ENCODE measurements at regions not wholly inside any gene's neighbourhood (a gene's known extent, or its start where the extent isn't known, plus 50 kb on each side); places are given as distances from the start of the nearest gene placed in this dataset.

DNA sequence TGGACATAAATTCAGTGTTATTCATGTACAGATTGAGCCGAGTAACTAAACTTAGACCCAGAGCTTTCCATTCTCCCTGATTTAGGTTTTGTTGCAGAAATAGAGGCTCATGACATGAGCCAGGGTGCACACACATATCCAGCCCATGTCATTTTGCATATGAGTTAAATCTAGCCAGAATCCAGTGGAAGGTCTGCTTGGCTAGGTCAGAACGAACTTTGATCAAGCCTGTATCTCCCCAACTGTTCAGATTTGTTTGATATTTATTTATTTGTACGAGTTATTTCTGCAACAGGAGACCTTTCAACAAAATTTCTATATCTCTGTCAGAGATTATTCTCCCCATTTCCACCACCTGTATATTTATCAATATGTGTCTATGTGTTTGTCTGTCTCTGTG is 247.5 kb upstream of the THBS1 start:
- Histone ChIP-seq H3K4me1 (ENCODE audit: control insufficient read depth in 1 of 2, insufficient read depth in 2 of 2, low read length in 2 of 2) (peaks cover 0 to 18% of the 10 kb centered on the region in 2 donors), H3K4me3 (ENCODE audit: low read depth in 1 of 2, low read length in 2 of 2) (no peak overlapping the region), H3K27me3 (ENCODE audit: low read depth, low read length) (no peaks in the 10 kb centered on the region), H3K36me3 (ENCODE audit: control insufficient read depth in 1 of 2, insufficient read depth in 2 of 2, low read length in 2 of 2) (no peaks in the 10 kb centered on the region), H3K27ac (ENCODE audit: low read length) (no peak overlapping the region), H3K9me3 (ENCODE audit: control insufficient read depth in 1 of 2, low read length in 2 of 2) (no peaks in the 10 kb centered on the region)

- Histone ChIP-seq H3K4me3 (ENCODE audit: low read depth in 1 of 2, low read length in 2 of 2) (no peak overlapping the region), H3K27me3 (ENCODE audit: low read depth, low read length) (no peaks in the 10 kb centered on the region), H3K4me1 (ENCODE audit: control insufficient read depth in 1 of 2, insufficient read depth in 2 of 2, low read length in 2 of 2) (peaks cover 0 to 18% of the 10 kb centered on the region in 2 donors), H3K9me3 (ENCODE audit: control insufficient read depth in 1 of 2, low read length in 2 of 2) (no peaks in the 10 kb centered on the region), H3K36me3 (ENCODE audit: control insufficient read depth in 1 of 2, insufficient read depth in 2 of 2, low read length in 2 of 2) (no peaks in the 10 kb centered on the region), H3K27ac (ENCODE audit: low read length) (no peak overlapping the region)
These were observed 247.0 kb upstream of the THBS1 start for GRCh38 chr15:39333896-39334295.

- H3K9me3 ChIP-seq (ENCODE audit: control insufficient read depth in 1 of 2, low read length in 2 of 2): no peaks in the 10 kb centered on the region
- no peaks in the 10 kb centered on the region for H3K36me3 ChIP-seq (ENCODE audit: control insufficient read depth in 1 of 2, insufficient read depth in 2 of 2, low read length in 2 of 2)
- no peak overlapping the region for H3K27ac ChIP-seq (ENCODE audit: low read length)
- H3K27me3 ChIP-seq (ENCODE audit: low read depth, low read length): no peaks in the 10 kb centered on the region
- H3K4me1 ChIP-seq (ENCODE audit: control insufficient read depth in 1 of 2, insufficient read depth in 2 of 2, low read length in 2 of 2): peaks cover 0 to 18% of the 10 kb centered on the region in 2 donors
- H3K4me3 ChIP-seq (ENCODE audit: low read depth in 1 of 2, low read length in 2 of 2): no peak overlapping the region
These were observed 244.0 kb upstream of the THBS1 start for GRCh38 chr15:39336926-39337325.

- no peak overlapping the region for H3K27ac ChIP-seq (ENCODE audit: low read length)
- H3K9me3 ChIP-seq (ENCODE audit: control insufficient read depth in 1 of 2, low read length in 2 of 2): no peaks in the 10 kb centered on the region
- H3K4me1 ChIP-seq (ENCODE audit: control insufficient read depth in 1 of 2, insufficient read depth in 2 of 2, low read length in 2 of 2): peaks cover 0 to 12% of the 10 kb centered on the region in 2 donors
- H3K4me3 ChIP-seq (ENCODE audit: low read depth in 1 of 2, low read length in 2 of 2): no peak overlapping the region
- no peaks in the 10 kb centered on the region for H3K27me3 ChIP-seq (ENCODE audit: low read depth, low read length)
- H3K36me3 ChIP-seq (ENCODE audit: control insufficient read depth in 1 of 2, insufficient read depth in 2 of 2, low read length in 2 of 2): no peaks in the 10 kb centered on the region
These were observed 242.6 kb upstream of the THBS1 start for GRCh38 chr15:39338251-39338650.

DNA sequence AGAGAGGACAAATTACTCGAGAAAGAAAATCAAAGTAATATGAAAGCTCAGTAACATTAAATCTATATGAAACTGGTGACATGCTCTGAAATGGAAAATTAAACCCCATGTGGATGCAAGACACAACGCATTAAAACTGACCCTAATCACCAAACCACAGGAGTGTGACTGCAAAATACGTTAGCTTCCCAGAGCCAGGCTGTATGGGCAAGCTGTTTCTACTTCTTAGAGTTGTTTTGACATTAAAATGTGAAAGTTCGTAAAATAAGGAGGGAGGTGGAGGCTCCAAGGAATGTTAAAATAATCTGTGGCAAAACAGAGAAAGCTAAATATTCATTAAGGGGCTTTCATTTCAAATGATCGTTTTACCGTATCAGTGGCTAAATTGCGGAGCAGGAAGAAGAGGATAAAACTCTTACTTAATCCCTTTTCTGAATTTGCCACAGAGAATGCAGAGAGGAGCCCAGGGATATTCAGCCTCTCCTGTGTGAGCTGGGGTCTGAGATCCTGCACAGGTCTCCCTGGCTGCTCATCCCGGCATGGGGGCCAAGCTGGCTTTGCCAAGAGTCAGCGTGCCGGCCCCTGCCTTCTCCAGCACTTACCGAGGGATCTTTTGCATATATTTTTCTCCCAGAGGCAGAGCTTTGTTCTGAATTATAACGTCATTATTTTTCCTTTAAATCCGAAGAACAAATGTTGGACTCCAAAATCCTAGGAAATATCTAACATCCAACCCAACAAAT is 239.8 kb upstream of the THBS1 start:
- H3K4me1 ChIP-seq (ENCODE audit: control insufficient read depth in 1 of 2, insufficient read depth in 2 of 2, low read length in 2 of 2): no peaks in the 10 kb centered on the region
- no peak overlapping the region for H3K27ac ChIP-seq (ENCODE audit: low read length)
- H3K9me3 ChIP-seq (ENCODE audit: control insufficient read depth in 1 of 2, low read length in 2 of 2): no peaks in the 10 kb centered on the region

GRCh38 chr15:39344662-39345141 is 236.2 kb upstream of the THBS1 start:
- Histone ChIP-seq H3K4me3 (ENCODE audit: low read depth in 1 of 2, low read length in 2 of 2) (no peak overlapping the region), H3K36me3 (ENCODE audit: control insufficient read depth in 1 of 2, insufficient read depth in 2 of 2, low read length in 2 of 2) (no peaks in the 10 kb centered on the region), H3K4me1 (ENCODE audit: control insufficient read depth in 1 of 2, insufficient read depth in 2 of 2, low read length in 2 of 2) (no peaks in the 10 kb centered on the region), H3K27me3 (ENCODE audit: low read depth, low read length) (no peaks in the 10 kb centered on the region), H3K27ac (ENCODE audit: low read length) (no peak overlapping the region), H3K9me3 (ENCODE audit: control insufficient read depth in 1 of 2, low read length in 2 of 2) (no peaks in the 10 kb centered on the region)

More for the DNA sequence above, 239.8 kb upstream of the THBS1 start:
- H3K4me3 ChIP-seq (ENCODE audit: low read depth in 1 of 2, low read length in 2 of 2): no peak overlapping the region
- no peaks in the 10 kb centered on the region for H3K36me3 ChIP-seq (ENCODE audit: control insufficient read depth in 1 of 2, insufficient read depth in 2 of 2, low read length in 2 of 2)
- H3K27me3 ChIP-seq (ENCODE audit: low read depth, low read length): no peaks in the 10 kb centered on the region

- H3K27ac ChIP-seq (ENCODE audit: low read length): no peak overlapping the region
- no peaks in the 10 kb centered on the region for H3K36me3 ChIP-seq (ENCODE audit: control insufficient read depth in 1 of 2, insufficient read depth in 2 of 2, low read length in 2 of 2)
- no peaks in the 10 kb centered on the region for H3K4me1 ChIP-seq (ENCODE audit: control insufficient read depth in 1 of 2, insufficient read depth in 2 of 2, low read length in 2 of 2)
- no peaks in the 10 kb centered on the region for H3K27me3 ChIP-seq (ENCODE audit: low read depth, low read length)
- H3K4me3 ChIP-seq (ENCODE audit: low read depth in 1 of 2, low read length in 2 of 2): no peak overlapping the region
- no peaks in the 10 kb centered on the region for H3K9me3 ChIP-seq (ENCODE audit: control insufficient read depth in 1 of 2, low read length in 2 of 2)
These were observed 235.7 kb upstream of the THBS1 start for GRCh38 chr15:39345176-39345575.

- Histone ChIP-seq H3K36me3 (ENCODE audit: control insufficient read depth in 1 of 2, insufficient read depth in 2 of 2, low read length in 2 of 2) (no peaks in the 10 kb centered on the region), H3K27me3 (ENCODE audit: low read depth, low read length) (no peaks in the 10 kb centered on the region), H3K27ac (ENCODE audit: low read length) (no peak overlapping the region), H3K4me1 (ENCODE audit: control insufficient read depth in 1 of 2, insufficient read depth in 2 of 2, low read length in 2 of 2) (no peaks in the 10 kb centered on the region), H3K4me3 (ENCODE audit: low read depth in 1 of 2, low read length in 2 of 2) (no peak overlapping the region), H3K9me3 (ENCODE audit: control insufficient read depth in 1 of 2, low read length in 2 of 2) (no peaks in the 10 kb centered on the region)
These were observed 233.4 kb upstream of the THBS1 start for GRCh38 chr15:39347453-39347852.

- no peaks in the 10 kb centered on the region for H3K4me1 ChIP-seq (ENCODE audit: control insufficient read depth in 1 of 2, insufficient read depth in 2 of 2, low read length in 2 of 2)
- H3K4me3 ChIP-seq (ENCODE audit: low read depth in 1 of 2, low read length in 2 of 2): no peak overlapping the region
- no peak overlapping the region for H3K27ac ChIP-seq (ENCODE audit: low read length)
- H3K36me3 ChIP-seq (ENCODE audit: control insufficient read depth in 1 of 2, insufficient read depth in 2 of 2, low read length in 2 of 2): no peaks in the 10 kb centered on the region
- H3K27me3 ChIP-seq (ENCODE audit: low read depth, low read length): no peaks in the 10 kb centered on the region
- H3K9me3 ChIP-seq (ENCODE audit: control insufficient read depth in 1 of 2, low read length in 2 of 2): no peaks in the 10 kb centered on the region
These were observed 230.1 kb upstream of the THBS1 start for GRCh38 chr15:39350785-39351184.

- no peak overlapping the region for H3K4me3 ChIP-seq (ENCODE audit: low read depth in 1 of 2, low read length in 2 of 2)
- no peaks in the 10 kb centered on the region for H3K36me3 ChIP-seq (ENCODE audit: control insufficient read depth in 1 of 2, insufficient read depth in 2 of 2, low read length in 2 of 2)
- H3K9me3 ChIP-seq (ENCODE audit: control insufficient read depth in 1 of 2, low read length in 2 of 2): no peaks in the 10 kb centered on the region
- H3K27ac ChIP-seq (ENCODE audit: low read length): no peak overlapping the region
- H3K27me3 ChIP-seq (ENCODE audit: low read depth, low read length): no peaks in the 10 kb centered on the region
- H3K4me1 ChIP-seq (ENCODE audit: control insufficient read depth in 1 of 2, insufficient read depth in 2 of 2, low read length in 2 of 2): peaks cover 7 to 17% of the 10 kb centered on the region in 2 donors
These were observed 226.7 kb upstream of the THBS1 start for GRCh38 chr15:39354189-39354588.

DNA sequence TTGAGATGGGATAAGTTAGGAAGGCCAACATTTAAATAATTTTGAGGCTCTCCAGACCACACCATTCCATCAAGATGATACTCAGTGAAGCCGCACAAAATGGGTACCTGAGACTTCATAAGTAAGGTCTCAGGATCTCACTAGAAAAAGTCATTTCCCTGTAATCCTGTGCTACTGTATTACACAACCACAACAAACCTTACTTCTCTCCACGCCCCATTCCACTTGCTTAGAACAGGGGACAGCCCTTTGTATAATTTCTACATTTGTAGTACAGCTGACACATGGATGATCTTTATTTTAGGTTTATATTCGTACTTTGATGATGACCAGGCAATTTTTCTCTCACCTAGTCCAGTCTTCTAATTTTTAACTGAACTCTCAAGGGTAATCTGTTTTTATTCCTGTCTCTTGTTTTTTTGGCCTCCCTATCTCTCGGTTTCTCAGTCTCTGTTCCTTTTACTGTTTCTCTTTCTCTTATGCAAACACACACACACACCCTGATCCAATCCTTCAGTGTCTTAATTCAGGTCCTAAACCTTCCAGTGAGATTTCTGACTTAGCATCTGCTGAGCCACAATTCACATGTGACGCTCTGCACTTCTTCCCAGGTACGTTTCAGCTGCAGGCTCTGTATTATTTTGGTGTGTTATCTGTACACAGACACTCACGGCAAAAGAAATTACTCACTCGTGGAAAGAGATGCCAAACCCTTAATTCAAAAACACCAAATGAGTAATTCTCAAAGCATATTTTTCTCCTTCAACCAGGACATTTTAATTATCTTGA is 223.2 kb upstream of the THBS1 start:
- H3K27ac ChIP-seq (ENCODE audit: low read length): peak overlapping the region; percentile 19
- H3K4me3 ChIP-seq (ENCODE audit: low read depth in 1 of 2, low read length in 2 of 2): no peak overlapping the region
- H3K27me3 ChIP-seq (ENCODE audit: low read depth, low read length): no peaks in the 10 kb centered on the region
- H3K4me1 ChIP-seq (ENCODE audit: control insufficient read depth in 1 of 2, insufficient read depth in 2 of 2, low read length in 2 of 2): peaks cover 7 to 17% of the 10 kb centered on the region in 2 donors
- H3K36me3 ChIP-seq (ENCODE audit: control insufficient read depth in 1 of 2, insufficient read depth in 2 of 2, low read length in 2 of 2): no peaks in the 10 kb centered on the region
- H3K9me3 ChIP-seq (ENCODE audit: control insufficient read depth in 1 of 2, low read length in 2 of 2): no peaks in the 10 kb centered on the region

Data from muscle layer of duodenum (tissue), 2 donors.